GM18511 (cell line): ENCODE measurements at regions not wholly inside any gene's neighbourhood (a gene's known extent, or its start where the extent isn't known, plus 50 kb on each side); places are given as distances from the start of the nearest gene placed in this dataset.
A peak's percentile ranks its signal among the peaks of the same experiment; 100 is the strongest.

Experiments used
- ATAC-seq: cut with Tn5 transposase; IDR thresholded peaks from one replicate; pipeline ENCODE4 v1.9.1; 2021; ENCODE audit warnings: mild to moderate bottlenecking, moderate library complexity; ENCODE audit not compliant: unreplicated experiment

DNA sequence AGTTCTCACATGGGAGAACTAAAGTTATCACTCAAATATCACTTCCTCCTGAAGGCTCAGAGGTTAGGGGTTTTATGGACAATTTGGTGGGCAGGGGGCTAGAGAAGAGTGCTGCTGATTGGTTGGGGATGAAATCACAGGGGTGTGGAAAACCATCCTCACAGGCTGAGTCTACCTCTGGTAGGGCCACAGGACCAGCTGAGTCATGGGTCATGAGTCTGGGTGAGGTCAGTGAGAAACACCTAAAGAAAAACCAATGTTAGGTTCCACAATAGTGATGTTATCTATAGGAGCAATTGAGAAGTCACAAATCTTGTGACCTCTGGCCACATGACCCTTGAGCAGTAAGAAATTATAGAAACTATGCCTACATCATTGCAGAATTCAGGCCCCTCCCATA is 203.3 kb upstream of the TARS1 start:
- no peak for ATAC-seq

DNA sequence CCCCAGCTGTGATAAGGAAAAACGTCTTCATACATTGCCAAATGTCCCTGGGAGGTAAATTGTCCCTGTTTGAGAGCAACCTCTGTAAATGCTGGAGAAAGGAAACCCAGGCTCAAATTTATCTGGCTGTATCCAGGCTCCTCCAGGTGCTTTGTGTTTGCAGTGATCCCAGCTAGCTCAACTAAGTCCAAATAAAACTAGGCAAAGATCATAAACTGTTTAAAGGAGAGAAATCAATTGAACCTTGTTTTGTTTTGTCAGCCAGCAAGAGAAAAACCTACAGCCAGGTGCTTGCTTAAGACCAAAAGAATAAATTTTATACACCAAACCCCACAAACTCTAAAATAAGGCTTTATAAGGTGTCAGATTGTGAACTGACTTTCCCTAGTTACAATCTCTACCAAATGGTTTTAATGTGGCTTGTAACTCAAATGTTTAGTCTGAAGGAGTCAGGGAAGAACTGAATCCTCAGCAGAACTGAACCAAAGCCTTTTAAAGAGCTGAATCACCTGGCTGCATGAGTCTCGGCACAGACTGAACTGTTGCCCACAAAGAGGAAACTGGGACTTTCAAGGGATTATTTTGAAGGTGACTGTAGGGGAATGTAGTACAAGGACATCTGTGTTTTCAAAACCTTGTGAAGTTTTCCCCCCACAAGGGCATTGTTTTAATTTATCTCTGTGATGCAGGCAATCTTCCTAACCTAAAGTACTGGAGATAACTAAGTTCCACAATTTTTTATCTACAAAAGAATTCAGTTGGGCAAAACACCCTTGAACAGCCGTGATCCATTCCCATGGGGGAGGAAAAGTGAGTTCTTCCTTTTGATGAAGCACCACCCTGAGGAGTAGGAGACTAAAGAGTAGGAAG is 201.7 kb upstream of the TARS1 start:
- no peak for ATAC-seq

DNA sequence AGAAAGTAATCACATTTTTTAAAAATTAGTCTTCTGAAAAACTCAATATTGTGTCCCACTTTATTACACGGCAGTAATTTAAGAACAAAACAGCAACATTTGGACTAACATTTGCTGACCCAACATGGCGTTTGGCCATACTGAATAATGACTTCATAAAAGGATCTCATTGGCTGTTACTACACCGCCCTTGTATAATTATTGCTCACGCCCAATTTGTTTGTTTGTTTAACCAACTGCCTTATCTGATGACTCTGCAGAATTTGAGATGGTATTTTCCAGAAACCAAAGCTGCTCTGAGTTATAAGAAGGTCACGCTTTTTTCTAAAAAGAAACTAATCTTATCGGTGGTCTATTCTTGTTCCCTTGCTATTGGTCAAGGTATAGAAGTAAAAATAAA is 200.2 kb upstream of the TARS1 start:
- ATAC-seq = no peak

DNA sequence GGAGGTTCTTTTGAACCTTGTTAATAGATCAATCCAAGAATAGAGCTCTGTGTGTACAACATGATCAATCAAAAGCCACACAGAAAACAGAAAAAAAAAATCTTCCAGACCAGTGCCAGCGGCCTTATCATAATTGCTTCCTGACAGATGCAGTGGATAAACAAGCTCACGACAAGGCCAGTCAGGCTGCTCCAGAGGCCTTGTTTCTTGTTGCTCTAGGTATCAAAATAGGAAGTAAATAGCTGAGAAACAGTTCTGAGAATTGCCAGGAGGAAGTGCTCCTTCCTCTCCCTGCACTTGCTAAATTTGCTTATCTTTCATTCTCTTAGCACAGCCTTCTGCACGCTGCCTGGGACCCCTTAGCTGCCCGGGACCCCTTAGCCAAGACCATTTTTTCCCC is 199.0 kb upstream of the TARS1 start:
- ATAC-seq = peak; percentile 68

DNA sequence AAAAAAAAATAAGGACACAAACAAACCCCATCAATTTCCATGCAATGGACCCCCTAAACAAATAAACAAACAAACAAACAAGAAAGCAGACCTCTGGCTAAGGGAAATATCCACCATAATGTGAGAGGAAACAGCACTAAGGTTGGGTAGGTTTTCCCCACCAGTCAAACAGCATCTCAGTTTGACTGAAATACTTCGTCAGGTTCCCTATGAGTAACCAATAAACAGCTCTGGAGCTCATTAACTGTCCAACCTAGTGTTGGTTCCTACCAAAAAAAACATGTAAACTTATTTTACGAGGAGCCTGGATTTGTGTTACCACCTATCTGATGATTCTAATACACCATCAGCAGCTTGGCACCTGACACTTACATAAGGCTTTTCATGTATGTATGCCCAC is 198.5 kb upstream of the TARS1 start:
- ATAC-seq = no peak

DNA sequence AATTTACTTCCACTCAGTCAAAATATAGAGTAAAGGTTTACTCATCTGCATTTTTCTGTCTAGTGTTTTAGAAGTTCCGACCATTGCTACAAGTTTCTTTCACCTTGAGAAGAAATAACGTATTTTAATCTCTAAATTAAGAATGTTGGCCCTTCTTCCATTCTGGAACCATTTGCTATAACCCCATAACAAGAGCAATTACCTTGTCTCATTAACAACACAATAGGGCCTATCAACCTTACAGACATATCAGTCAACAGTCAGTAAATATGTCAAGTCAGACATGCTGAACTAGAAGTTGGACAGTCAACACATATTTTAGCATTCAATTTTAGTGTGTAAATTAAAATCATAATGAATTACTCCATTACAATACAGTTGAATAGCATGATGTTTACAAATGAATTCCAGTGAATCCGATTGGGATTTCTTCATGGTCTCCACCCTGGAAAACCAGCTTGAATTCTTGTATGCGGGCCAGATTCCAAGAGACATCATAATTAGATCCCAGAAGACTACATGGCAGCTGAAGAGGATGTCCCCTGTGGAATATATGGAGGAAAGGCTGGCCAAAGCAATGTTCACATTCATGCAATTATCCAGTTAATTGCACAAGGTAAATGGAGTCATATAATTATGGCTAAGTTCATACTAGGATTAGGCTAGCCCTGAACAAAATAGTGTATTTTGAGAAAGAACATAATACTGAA is 196.2 kb upstream of the TARS1 start:
- ATAC-seq = no peak

DNA sequence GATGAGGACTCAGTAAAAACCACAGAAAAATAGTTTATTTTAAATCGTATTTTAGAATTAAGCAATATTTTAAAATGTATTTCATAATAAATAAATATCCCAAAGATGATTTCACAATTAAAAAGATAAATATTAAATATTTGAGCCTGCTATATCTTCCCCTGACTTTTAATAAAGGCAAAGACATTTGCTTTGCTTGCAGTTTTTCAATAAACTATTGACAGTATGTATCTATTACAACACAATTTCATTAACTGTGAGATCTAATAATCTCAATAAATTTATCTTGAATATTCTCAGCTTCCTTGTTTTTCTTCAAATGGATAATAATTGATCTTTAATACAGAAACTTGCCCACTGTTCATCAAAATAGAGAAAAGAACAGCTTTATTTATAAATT is 186.2 kb upstream of the TARS1 start:
- no peak for ATAC-seq

DNA sequence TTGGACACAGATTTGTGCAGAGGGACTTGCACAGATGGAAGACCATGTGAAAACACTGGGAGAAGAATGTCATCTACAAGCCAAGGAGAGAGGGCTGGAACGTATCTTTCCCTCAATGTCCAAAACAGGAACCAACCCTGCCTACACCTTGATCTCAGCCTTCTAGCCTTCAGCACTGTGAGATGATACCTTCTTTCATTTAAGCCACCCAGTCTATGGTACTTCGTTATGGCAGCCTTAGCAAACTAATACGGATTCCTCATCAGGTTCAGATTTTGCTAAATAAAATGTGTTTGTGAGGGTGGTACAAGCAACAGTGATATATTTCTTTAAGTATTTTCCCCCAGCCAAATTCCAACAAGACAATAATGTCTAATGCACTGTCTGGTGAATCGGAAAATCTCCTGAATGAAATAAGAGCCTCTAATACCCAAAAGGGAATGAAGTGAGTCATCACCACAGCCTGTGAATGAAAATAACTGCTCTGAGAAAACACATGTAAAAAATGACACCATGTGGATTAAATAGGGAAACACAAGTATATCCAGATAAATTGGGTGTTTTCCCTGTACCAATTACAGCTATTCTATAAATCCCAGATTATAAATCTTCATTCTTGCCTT is 182.8 kb upstream of the TARS1 start:
- no peak for ATAC-seq

DNA sequence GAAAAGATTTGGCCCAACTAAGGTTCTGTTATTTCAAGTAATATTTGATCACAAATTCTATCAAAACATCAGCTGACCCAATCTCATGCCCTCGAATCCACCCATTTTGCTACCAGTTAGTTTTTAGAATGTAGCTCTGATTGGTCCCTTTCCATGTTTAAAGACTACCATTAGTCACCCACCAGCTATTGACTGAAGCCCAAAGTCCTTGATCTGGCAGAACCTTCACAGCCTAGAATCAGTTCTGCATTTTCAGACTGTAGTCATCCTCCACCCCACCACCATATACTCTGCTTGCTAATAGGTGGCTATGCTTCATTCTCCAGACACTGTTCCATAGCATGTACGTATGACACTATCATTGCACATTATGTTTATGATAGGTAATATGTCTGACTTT is 182.2 kb upstream of the TARS1 start:
- ATAC-seq = no peak

DNA sequence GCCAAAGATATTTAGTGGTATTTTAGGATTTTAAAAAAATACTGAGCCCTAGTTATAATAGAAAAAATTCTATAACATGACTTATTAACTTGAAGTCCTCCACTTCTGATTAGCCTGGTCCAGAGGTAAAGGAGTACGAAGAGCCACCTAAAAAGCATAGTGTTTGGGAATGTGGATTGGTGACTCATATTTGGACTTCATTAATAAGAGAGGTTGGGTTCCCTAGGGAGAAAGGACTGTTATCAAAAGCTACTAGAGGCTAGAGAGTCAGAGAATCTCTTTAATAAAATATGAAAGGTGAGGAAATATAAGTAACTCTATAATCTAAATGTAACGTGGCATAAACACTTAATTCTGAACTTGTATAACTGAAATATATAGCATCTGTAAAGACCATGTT is 180.7 kb upstream of the TARS1 start:
- ATAC-seq = no peak

DNA sequence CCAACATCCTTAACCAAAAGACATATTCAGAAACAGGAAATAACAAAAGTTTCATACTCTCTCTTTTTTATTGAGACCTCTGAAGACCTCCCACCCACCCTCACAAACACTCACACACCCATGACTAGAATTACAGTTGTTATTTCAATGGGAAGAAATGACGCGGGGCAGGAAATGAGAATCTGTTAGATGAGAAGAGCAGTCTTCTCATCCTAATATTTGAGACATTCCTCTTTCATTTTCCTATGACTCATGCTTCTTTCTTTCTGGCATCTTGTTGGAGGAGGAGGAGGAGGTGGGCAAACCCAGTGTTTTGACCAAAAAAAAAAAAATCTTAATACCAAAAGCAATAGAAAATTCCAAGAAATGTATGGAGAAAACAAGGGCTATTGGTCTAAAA is 179.5 kb upstream of the TARS1 start:
- ATAC-seq = no peak

DNA sequence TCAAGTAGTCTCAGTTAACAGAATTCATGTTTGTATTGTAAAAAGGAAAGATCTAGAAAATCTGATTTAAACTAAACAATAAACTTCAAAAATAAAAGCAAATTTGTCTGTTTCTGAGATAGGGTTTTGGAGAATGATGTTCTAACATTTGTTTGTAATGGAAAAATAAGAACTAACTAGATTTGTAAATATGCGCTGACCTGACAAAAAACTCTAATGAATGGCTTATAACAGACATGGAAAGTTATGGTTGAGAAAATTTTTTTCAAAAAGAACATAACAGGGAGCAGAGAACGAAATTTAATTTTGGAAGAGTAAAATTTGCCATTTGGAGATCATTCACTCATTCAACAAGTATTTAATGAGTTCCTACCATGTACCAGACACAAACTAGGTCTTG is 179.0 kb upstream of the TARS1 start:
- no peak for ATAC-seq

DNA sequence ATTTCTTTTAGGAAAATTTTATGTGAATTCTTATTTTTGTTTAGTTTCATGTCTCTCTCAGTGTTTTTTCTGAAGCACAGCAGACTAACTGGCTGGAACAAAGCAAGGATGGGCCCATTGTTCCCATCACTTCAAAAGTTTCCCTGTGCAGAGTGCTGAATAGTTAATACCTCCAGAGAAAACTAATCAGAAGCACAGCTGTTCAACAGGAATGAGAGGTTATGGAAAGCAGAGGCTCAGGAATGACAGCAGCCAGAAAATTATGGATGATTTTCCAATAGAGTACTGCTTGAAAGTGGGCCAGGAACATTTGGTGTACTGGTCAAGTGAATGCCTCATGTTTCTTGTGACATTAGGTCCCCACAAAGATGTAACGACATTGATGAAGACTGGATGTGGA is 173.0 kb upstream of the TARS1 start:
- no peak for ATAC-seq

DNA sequence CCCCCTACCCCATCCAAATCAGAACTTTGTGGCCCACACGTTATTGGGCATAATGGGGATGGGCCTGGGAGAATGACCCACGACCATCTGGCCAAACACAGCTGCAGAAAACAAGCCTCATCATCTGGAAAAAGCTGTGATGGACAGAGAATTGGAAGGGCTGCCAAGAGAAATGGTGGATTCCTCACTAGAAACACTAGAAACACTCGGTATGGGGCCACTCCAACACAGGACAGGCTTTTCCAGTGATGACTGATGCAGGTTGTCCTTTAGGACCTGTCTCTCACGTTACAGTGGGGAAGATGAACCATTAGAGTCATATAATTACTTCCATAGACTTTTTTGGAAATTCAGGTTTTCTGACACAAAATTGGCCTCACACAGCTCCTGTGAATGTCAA is 172.4 kb upstream of the TARS1 start:
- no peak for ATAC-seq

DNA sequence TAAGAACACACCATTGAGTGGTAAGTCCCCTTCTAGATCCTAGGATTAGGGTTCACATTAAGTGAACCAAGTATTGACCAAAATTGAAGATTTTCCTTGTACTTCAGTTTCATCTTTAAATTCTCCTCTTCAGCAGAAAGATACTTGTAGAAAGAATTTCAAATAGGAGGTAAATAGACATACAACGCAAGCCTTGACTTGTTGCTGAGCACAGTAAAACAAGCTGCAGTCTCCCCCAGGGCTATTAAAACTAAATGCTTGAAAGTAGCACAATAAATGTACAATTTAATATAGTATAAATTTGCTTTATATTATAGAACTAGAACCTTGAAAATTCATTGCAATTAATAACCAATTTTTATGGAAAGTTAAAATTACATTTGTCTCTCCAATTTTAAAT is 170.1 kb upstream of the TARS1 start:
- ATAC-seq = no peak

DNA sequence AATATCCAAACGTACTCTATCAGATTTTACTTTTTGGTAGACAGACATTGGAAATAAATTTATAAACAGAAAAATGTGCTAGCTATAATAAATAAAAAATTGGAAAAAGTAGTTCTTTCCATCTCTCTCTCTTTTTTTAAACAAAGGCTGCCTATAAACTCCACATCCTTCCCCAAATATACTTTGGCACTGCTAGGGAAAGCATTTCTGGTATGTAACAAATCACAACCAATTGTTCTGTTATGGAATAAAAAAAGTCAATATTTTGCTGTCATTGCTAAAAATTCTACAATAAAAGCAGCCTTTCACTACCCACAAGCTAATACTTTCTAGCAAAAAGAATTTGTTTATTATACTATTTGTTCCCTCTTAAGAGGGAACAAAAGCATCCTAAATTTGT is 169.2 kb upstream of the TARS1 start:
- ATAC-seq = no peak

DNA sequence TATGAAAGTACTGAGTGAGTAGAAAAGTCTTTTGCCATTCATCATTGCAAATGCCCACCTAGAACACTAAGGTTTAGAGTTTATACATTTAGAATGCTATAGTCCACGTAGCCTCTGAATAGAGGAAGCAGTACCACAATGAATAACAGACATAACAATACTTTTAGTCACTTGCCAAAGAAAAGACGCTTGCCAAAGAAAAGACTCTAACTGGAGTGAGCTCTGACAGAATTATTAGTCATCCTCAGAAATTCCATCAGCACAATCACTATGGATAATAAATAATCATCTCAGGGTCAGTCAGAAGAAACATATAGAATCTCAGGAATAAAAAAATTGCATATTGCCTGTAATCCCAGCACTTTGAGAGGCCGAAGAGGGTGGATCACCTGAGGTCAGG is 168.5 kb upstream of the TARS1 start:
- no peak for ATAC-seq

DNA sequence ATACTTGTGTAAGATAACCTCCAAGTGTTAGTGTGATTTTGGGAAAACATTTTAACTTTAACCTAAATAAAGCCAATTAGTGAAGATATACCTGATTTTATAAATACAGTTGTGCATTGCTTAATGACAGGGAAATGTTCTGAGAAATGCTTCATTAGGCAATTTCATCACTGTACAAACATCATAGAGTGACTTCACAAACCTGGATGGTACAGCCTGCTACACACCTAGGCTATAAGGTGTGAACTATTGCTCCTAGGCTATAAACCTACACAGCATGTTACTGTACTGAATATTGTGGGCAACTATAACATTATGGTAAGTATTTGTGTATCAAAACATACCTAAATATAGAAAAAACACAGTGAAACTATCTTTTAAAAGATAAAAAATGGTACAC is 166.8 kb upstream of the TARS1 start:
- no peak for ATAC-seq

DNA sequence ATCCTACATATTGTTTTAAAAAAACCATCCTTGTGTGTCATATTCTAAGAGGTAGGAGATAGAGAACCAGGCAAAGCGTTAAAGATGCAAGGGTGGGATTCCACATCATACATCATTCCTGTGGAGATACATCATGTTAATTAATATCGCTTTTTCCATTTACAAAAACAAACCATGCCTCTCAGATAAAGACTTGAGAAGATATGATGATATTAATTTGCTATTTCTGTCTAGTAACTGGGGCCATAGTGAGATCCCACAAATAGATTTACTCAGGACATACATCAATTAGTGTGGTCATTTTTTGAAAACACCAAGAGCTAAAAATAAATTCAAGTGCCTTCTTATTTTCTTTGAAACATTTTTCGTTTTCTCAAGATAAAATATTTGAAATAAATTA is 165.4 kb upstream of the TARS1 start:
- no peak for ATAC-seq

DNA sequence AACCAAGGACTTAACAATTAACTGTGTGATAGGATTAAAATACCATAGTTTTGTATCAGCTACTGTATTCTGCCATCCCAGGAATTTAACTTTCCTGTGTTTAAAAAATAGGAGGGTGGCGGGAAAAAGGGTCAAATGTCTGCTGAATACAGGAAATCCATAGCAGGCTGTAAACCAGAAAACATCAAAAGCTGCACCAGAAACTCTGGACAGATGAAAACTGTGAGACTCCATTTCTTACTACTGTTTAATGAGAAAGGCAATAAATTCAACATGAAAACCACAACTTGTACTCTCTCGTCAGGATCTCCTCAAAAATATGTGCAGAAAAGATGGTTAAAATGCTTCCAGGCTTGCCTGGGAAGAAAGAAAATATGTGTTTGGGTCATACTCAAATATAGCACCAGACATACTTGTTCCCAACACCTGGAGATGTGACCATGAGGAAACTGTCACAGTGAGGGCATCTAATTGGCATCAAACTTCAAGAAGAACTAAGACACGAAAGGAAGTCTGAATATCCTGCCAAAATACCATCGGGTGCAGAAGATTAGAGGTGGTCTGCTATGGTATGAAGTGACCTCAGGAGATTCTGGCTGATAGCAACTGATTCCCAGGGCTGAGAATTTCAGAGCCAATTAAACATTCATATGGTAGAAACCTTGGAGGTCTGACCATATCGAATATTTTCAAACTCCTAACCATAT is 164.7 kb upstream of the TARS1 start:
- no peak for ATAC-seq

DNA sequence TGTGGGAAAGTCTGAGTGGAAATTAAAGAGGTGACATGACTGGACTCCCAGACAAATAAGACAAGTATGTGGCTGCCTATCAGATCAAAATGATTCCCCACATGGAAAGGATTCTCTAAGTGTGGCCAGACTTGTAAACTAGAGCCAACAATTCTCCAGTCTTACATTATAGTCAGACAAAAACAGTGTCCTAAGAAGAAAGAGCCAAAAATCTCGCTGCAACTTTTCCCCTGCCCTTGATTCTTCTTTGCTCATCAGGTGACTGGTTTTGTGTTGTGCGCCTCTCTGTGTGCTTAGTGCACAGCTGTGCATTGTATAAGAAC is 164.2 kb upstream of the TARS1 start:
- no peak for ATAC-seq
